ENCODE measurements at regions not wholly inside any gene's neighbourhood (a gene's known extent, or its start where the extent isn't known, plus 50 kb on each side); places are given as distances from the start of the nearest gene placed in this dataset.
"Not testable (repeated sequence)": the region's sequence is repeated elsewhere in the genome, so short reads cannot be mapped to it uniquely, and the experiment has no call there.

GRCh38 chr1:55464550-55464949 is 249.4 kb upstream of the USP24 start:
- DNase-seq, result no peak

- DNase-seq, result no peak
Observed at GRCh38 chr1:55463814-55464475, 248.8 kb upstream of the USP24 start.

GRCh38 chr1:55457874-55458273 is 242.7 kb upstream of the USP24 start:
- no peak for DNase-seq

- DNase-seq, result no peak
Observed at GRCh38 chr1:55456971-55457370, 241.8 kb upstream of the USP24 start.

GRCh38 chr1:55448261-55448660 is 233.1 kb upstream of the USP24 start:
- DNase-seq, result no peak

GRCh38 chr1:55447488-55447887 is 232.3 kb upstream of the USP24 start:
- DNase-seq, result no peak

GRCh38 chr1:55446351-55446750 is 231.2 kb upstream of the USP24 start:
- no peak for DNase-seq

- no peak for DNase-seq
Observed at GRCh38 chr1:55445416-55445815, 230.3 kb upstream of the USP24 start.

GRCh38 chr1:55444667-55445066 is 229.5 kb upstream of the USP24 start:
- no peak for DNase-seq

GRCh38 chr1:55443175-55443915 is 228.2 kb upstream of the USP24 start:
- DNase-seq, result peak; percentile 54

- no peak for DNase-seq
Observed at GRCh38 chr1:55441489-55441888, 226.3 kb upstream of the USP24 start.

- no peak for DNase-seq
Observed at GRCh38 chr1:55437692-55438091, 222.5 kb upstream of the USP24 start.

GRCh38 chr1:55430720-55431119 is 215.6 kb upstream of the USP24 start:
- not testable (repeated sequence) for DNase-seq

GRCh38 chr1:55430206-55430605 is 215.0 kb upstream of the USP24 start:
- not testable (repeated sequence) for DNase-seq

GRCh38 chr1:55428944-55429931 is 214.1 kb upstream of the USP24 start:
- no peak for DNase-seq

- no peak for DNase-seq
Observed at GRCh38 chr1:55428231-55428630, 213.1 kb upstream of the USP24 start.

GRCh38 chr1:55427606-55428005 is 212.4 kb upstream of the USP24 start:
- no peak for DNase-seq

- no peak for DNase-seq
Observed at GRCh38 chr1:55426619-55427018, 211.5 kb upstream of the USP24 start.

GRCh38 chr1:55426156-55426555 is 211.0 kb upstream of the USP24 start:
- no peak for DNase-seq

- no peak for DNase-seq
Observed at GRCh38 chr1:55425310-55425930, 210.3 kb upstream of the USP24 start.

GRCh38 chr1:55423376-55423775 is 208.2 kb upstream of the USP24 start:
- no peak for DNase-seq

GRCh38 chr1:55420929-55421716 is 206.0 kb upstream of the USP24 start:
- DNase-seq, result no peak

Measured in NCI-H510A (cell line).